KMS-11 (cell line): ENCODE measurements at regions not wholly inside any gene's neighbourhood (a gene's known extent, or its start where the extent isn't known, plus 50 kb on each side); places are given as distances from the start of the nearest gene placed in this dataset.
"Not testable (repeated sequence)": the region's sequence is repeated elsewhere in the genome, so short reads cannot be mapped to it uniquely, and the experiment has no call there.

Experiments used
- H2AFZ ChIP-seq: fragments of 200-600 bp; sonication (generic); 2 replicates; pipeline ENCODE4 v1.6.1; 2016; ENCODE audit warnings: antibody characterized with exemption, mixed run types, low read depth
- H3K27ac ChIP-seq: fragments of 200-600 bp; sonication (generic); 2 replicates; pipeline ENCODE4 v1.6.1; 2016; ENCODE audit warnings: mild to moderate bottlenecking, mixed run types
- H3K27me3 ChIP-seq: fragments of 200-600 bp; sonication (generic); 2 replicates; pipeline ENCODE4 v1.6.1; 2017; ENCODE audit warnings: mild to moderate bottlenecking, low read depth, mixed run types, moderate library complexity; ENCODE audit not compliant: insufficient read depth
- H3K36me3 ChIP-seq: fragments of 200-600 bp; sonication (generic); 2 replicates; pipeline ENCODE4 v1.6.1; 2017; ENCODE audit warnings: mild to moderate bottlenecking, mixed run types; ENCODE audit not compliant: insufficient read depth
- H3K4me1 ChIP-seq: fragments of 200-600 bp; sonication (generic); 2 replicates; pipeline ENCODE4 v1.6.1; 2016; ENCODE audit warnings: mild to moderate bottlenecking, low read depth, mixed run types; ENCODE audit not compliant: poor library complexity, severe bottlenecking
- H3K4me2 ChIP-seq: fragments of 200-600 bp; sonication (generic); 2 replicates; pipeline ENCODE4 v1.7.0; 2016; ENCODE audit warnings: mild to moderate bottlenecking, mixed run types
- H3K4me3 ChIP-seq: fragments of 200-600 bp; sonication (generic); IDR thresholded peaks from 2 replicates; pipeline ENCODE4 v1.6.1; 2017; ENCODE audit warnings: low read depth, low read length, mixed read lengths; ENCODE audit not compliant: insufficient read depth
- H3K79me2 ChIP-seq: fragments of 200-600 bp; sonication (generic); 2 replicates; pipeline ENCODE4 v1.6.1; 2016; ENCODE audit warnings: low read depth, mixed run types; ENCODE audit not compliant: insufficient read depth
- H3K9ac ChIP-seq: fragments of 200-600 bp; sonication (generic); 2 replicates; pipeline ENCODE4 v1.6.1; 2016; ENCODE audit warnings: mild to moderate bottlenecking, mixed run types
- H4K20me1 ChIP-seq: fragments of 200-600 bp; sonication (generic); 2 replicates; pipeline ENCODE4 v1.6.1; 2016; ENCODE audit warnings: mild to moderate bottlenecking, mixed run types; ENCODE audit not compliant: insufficient read depth

GRCh38 chr5:34196091-34196490 lies 153.1 kb upstream of the C1QTNF3 start:
- not testable (repeated sequence) for H3K4me3 ChIP-seq, H3K4me2 ChIP-seq, H3K27ac ChIP-seq, H3K4me1 ChIP-seq, H3K36me3 ChIP-seq, H4K20me1 ChIP-seq, H2AFZ ChIP-seq, H3K27me3 ChIP-seq, H3K9ac ChIP-seq, H3K79me2 ChIP-seq

GRCh38 chr5:34205347-34205746 lies 162.3 kb upstream of the C1QTNF3 start:
- not testable (repeated sequence) for H2AFZ ChIP-seq, H3K27ac ChIP-seq, H4K20me1 ChIP-seq, H3K4me1 ChIP-seq, H3K4me2 ChIP-seq, H3K79me2 ChIP-seq, H3K27me3 ChIP-seq, H3K36me3 ChIP-seq, H3K9ac ChIP-seq, H3K4me3 ChIP-seq

- not testable (repeated sequence) for H3K79me2 ChIP-seq, H3K27ac ChIP-seq, H3K4me3 ChIP-seq, H3K9ac ChIP-seq, H3K4me2 ChIP-seq, H3K27me3 ChIP-seq, H2AFZ ChIP-seq, H3K4me1 ChIP-seq, H3K36me3 ChIP-seq, H4K20me1 ChIP-seq
These were observed 174.4 kb upstream of the C1QTNF3 start for GRCh38 chr5:34217386-34217785.

GRCh38 chr5:34221329-34222073 lies 178.5 kb upstream of the C1QTNF3 start:
- H3K27ac ChIP-seq, H3K4me1 ChIP-seq, H3K79me2 ChIP-seq, H2AFZ ChIP-seq, H3K4me3 ChIP-seq, H3K4me2 ChIP-seq, H3K36me3 ChIP-seq, H4K20me1 ChIP-seq, H3K9ac ChIP-seq, H3K27me3 ChIP-seq: not testable (repeated sequence)

GRCh38 chr5:34223158-34223557 lies 180.1 kb upstream of the C1QTNF3 start:
- not testable (repeated sequence) for H2AFZ ChIP-seq, H3K27ac ChIP-seq, H3K4me3 ChIP-seq, H3K9ac ChIP-seq, H3K36me3 ChIP-seq, H3K27me3 ChIP-seq, H3K79me2 ChIP-seq, H4K20me1 ChIP-seq, H3K4me2 ChIP-seq, H3K4me1 ChIP-seq

GRCh38 chr5:34230402-34230801 lies 187.4 kb upstream of the C1QTNF3 start:
- not testable (repeated sequence) for H3K79me2 ChIP-seq, H3K4me1 ChIP-seq, H3K27ac ChIP-seq, H3K4me2 ChIP-seq, H3K36me3 ChIP-seq, H4K20me1 ChIP-seq, H3K27me3 ChIP-seq, H3K9ac ChIP-seq, H3K4me3 ChIP-seq, H2AFZ ChIP-seq

- H3K27me3 ChIP-seq, H3K36me3 ChIP-seq, H2AFZ ChIP-seq, H3K4me1 ChIP-seq, H3K4me3 ChIP-seq, H4K20me1 ChIP-seq: not testable (repeated sequence)
- peak overlapping the region; percentile 37; the same call in 1 of the 2 replicates for H3K9ac ChIP-seq
- peak overlapping the region; percentile 67 for H3K27ac ChIP-seq
- peak overlapping the region; percentile 51 for H3K4me2 ChIP-seq
- H3K79me2 ChIP-seq: peaks cover 10% of the 10 kb centered on the region; the same call in 1 of the 2 replicates
These were observed 200.8 kb upstream of the C1QTNF3 start for GRCh38 chr5:34243802-34244201.

- H3K36me3 ChIP-seq, H3K27me3 ChIP-seq, H2AFZ ChIP-seq, H3K4me3 ChIP-seq, H3K4me1 ChIP-seq, H4K20me1 ChIP-seq: not testable (repeated sequence)
- Histone ChIP-seq H3K27ac (peak overlapping the region; percentile 67), H3K79me2 (peaks cover 10% of the 10 kb centered on the region; the same call in 1 of the 2 replicates), H3K9ac (peak overlapping the region; percentile 37; the same call in 1 of the 2 replicates), H3K4me2 (peak overlapping the region; percentile 51)
These were observed 201.4 kb upstream of the C1QTNF3 start for GRCh38 chr5:34244281-34245031.

GRCh38 chr5:34245032-34245394 lies 202.0 kb upstream of the C1QTNF3 start:
- not testable (repeated sequence) for H3K4me3 ChIP-seq, H3K4me1 ChIP-seq, H3K4me2 ChIP-seq, H3K27ac ChIP-seq, H4K20me1 ChIP-seq, H3K27me3 ChIP-seq, H3K36me3 ChIP-seq, H2AFZ ChIP-seq, H3K9ac ChIP-seq
- peaks cover 10% of the 10 kb centered on the region; the same call in 1 of the 2 replicates for H3K79me2 ChIP-seq

GRCh38 chr5:34245813-34246212 lies 202.8 kb upstream of the C1QTNF3 start:
- Histone ChIP-seq H3K79me2 (peaks cover 10% of the 10 kb centered on the region; the same call in 1 of the 2 replicates), H3K9ac (peak overlapping the region; percentile 47; the same call in 1 of the 2 replicates), H2AFZ (peak overlapping the region; percentile 22; the same call in 1 of the 2 replicates), H3K4me2 (peak overlapping the region; percentile 71), H3K27ac (peak overlapping the region; percentile 63)
- H3K4me3 ChIP-seq, H3K36me3 ChIP-seq, H3K4me1 ChIP-seq, H4K20me1 ChIP-seq, H3K27me3 ChIP-seq: not testable (repeated sequence)
